ENCODE measurements at regions not wholly inside any gene's neighbourhood (a gene's known extent, or its start where the extent isn't known, plus 50 kb on each side); places are given as distances from the start of the nearest gene placed in this dataset.

- no peak for DNase-seq (ENCODE audit: low read depth, low spot score)
Measured at GRCh38 chr12:127820846-127821245, 446.1 kb upstream of the TMEM132C start.

GRCh38 chr12:127822809-127823411, 444.1 kb upstream of the TMEM132C start:
- ChIA-PET CTCF (no interaction called here), POLR2A (no interaction called here)
- no peak for TF ChIP-seq CTCF (IDR thresholded peaks at IDR 0.05; ENCODE audit: insufficient read depth, low read length, missing control alignments)
- H3K4me3 ChIP-seq (ENCODE audit: low read depth, low read length), result no peak overlapping the region
- DNase-seq (ENCODE audit: low read depth, low spot score), result no peak

More at GRCh38 chr12:127820846-127821245, 446.1 kb upstream of the TMEM132C start:
- POLR2A ChIA-PET, result no interaction called here
- TF ChIP-seq CTCF (IDR thresholded peaks at IDR 0.05; ENCODE audit: insufficient read depth, low read length, missing control alignments), result no peak
- H3K4me3 ChIP-seq (ENCODE audit: low read depth, low read length), result no peak overlapping the region
- CTCF ChIA-PET, result no interaction called here

- no peak for DNase-seq (ENCODE audit: low read depth, low spot score)
- CTCF ChIA-PET, result no interaction called here
- POLR2A ChIA-PET, result no interaction called here
- no peak overlapping the region for H3K4me3 ChIP-seq (ENCODE audit: low read depth, low read length)
- TF ChIP-seq CTCF (IDR thresholded peaks at IDR 0.05; ENCODE audit: insufficient read depth, low read length, missing control alignments), result no peak
Measured at GRCh38 chr12:127823801-127824200, 443.2 kb upstream of the TMEM132C start.

- ChIA-PET POLR2A (no interaction called here), CTCF (interaction anchor here (0.9 kb wide), 1 partner anchor 15 kb away, joined by 3 read pairs; no protein-coding TSS in a partner anchor)
- TF ChIP-seq CTCF (IDR thresholded peaks at IDR 0.05; ENCODE audit: insufficient read depth, low read length, missing control alignments), result no peak
- no peak for DNase-seq (ENCODE audit: low read depth, low spot score)
- no peak overlapping the region for H3K4me3 ChIP-seq (ENCODE audit: low read depth, low read length)
Measured at GRCh38 chr12:127829281-127830064, 437.5 kb upstream of the TMEM132C start.

GRCh38 chr12:127830065-127830460, 436.9 kb upstream of the TMEM132C start:
- POLR2A ChIA-PET, result no interaction called here
- CTCF ChIA-PET, result no interaction called here

More at GRCh38 chr12:127830065-127830460, 436.9 kb upstream of the TMEM132C start:
- no peak overlapping the region for H3K4me3 ChIP-seq (ENCODE audit: low read depth, low read length)
- no peak for TF ChIP-seq CTCF (IDR thresholded peaks at IDR 0.05; ENCODE audit: insufficient read depth, low read length, missing control alignments)
- no peak for DNase-seq (ENCODE audit: low read depth, low spot score)
